ENCODE measurements at regions not wholly inside any gene's neighbourhood (a gene's known extent, or its start where the extent isn't known, plus 50 kb on each side); places are given as distances from the start of the nearest gene placed in this dataset.

GRCh38 chr7:91668217-91668616 lies 212.3 kb downstream of the MTERF1 start:
- DNase-seq (ENCODE audit: extremely low read depth, insufficient read length): no peak
- no peaks in the 10 kb centered on the region for H3K36me3 ChIP-seq (ENCODE audit: control insufficient read depth, insufficient read depth, low read length)
- no peak for TF ChIP-seq CTCF (IDR thresholded peaks at IDR 0.05; ENCODE audit: insufficient read depth, low read length, poor library complexity, severe bottlenecking)

GRCh38 chr7:91671245-91671644 lies 209.3 kb downstream of the MTERF1 start:
- H3K4me3 ChIP-seq (replicated peaks; ENCODE audit: low read depth, low read length): no peak overlapping the region
- H3K36me3 ChIP-seq (ENCODE audit: control insufficient read depth, insufficient read depth, low read length): no peaks in the 10 kb centered on the region
- DNase-seq (ENCODE audit: extremely low read depth, insufficient read length): no peak
- H3K27me3 ChIP-seq (replicated peaks; ENCODE audit: control insufficient read depth, insufficient read depth, low read length): no peaks in the 10 kb centered on the region
- no peak for TF ChIP-seq CTCF (IDR thresholded peaks at IDR 0.05; ENCODE audit: insufficient read depth, low read length, poor library complexity, severe bottlenecking)

More at GRCh38 chr7:91668217-91668616, 212.3 kb downstream of the MTERF1 start:
- H3K4me3 ChIP-seq (replicated peaks; ENCODE audit: low read depth, low read length): no peak overlapping the region
- no peaks in the 10 kb centered on the region for H3K27me3 ChIP-seq (replicated peaks; ENCODE audit: control insufficient read depth, insufficient read depth, low read length)

GRCh38 chr7:91674470-91674869 lies 206.0 kb downstream of the MTERF1 start:
- no peak for DNase-seq (ENCODE audit: extremely low read depth, insufficient read length)
- H3K4me3 ChIP-seq (replicated peaks; ENCODE audit: low read depth, low read length): no peak overlapping the region
- TF ChIP-seq CTCF (IDR thresholded peaks at IDR 0.05; ENCODE audit: insufficient read depth, low read length, poor library complexity, severe bottlenecking): no peak
- H3K27me3 ChIP-seq (replicated peaks; ENCODE audit: control insufficient read depth, insufficient read depth, low read length): no peaks in the 10 kb centered on the region
- H3K36me3 ChIP-seq (ENCODE audit: control insufficient read depth, insufficient read depth, low read length): no peaks in the 10 kb centered on the region

GRCh38 chr7:91681718-91682117 lies 198.8 kb downstream of the MTERF1 start:
- H3K4me3 ChIP-seq (replicated peaks; ENCODE audit: low read depth, low read length): no peak overlapping the region
- no peak for TF ChIP-seq CTCF (IDR thresholded peaks at IDR 0.05; ENCODE audit: insufficient read depth, low read length, poor library complexity, severe bottlenecking)
- no peaks in the 10 kb centered on the region for H3K36me3 ChIP-seq (ENCODE audit: control insufficient read depth, insufficient read depth, low read length)
- H3K27me3 ChIP-seq (replicated peaks; ENCODE audit: control insufficient read depth, insufficient read depth, low read length): no peaks in the 10 kb centered on the region
- no peak for DNase-seq (ENCODE audit: extremely low read depth, insufficient read length)

- no peak for DNase-seq (ENCODE audit: extremely low read depth, insufficient read length)
- H3K27me3 ChIP-seq (replicated peaks; ENCODE audit: control insufficient read depth, insufficient read depth, low read length): no peaks in the 10 kb centered on the region
- no peaks in the 10 kb centered on the region for H3K36me3 ChIP-seq (ENCODE audit: control insufficient read depth, insufficient read depth, low read length)
- H3K4me3 ChIP-seq (replicated peaks; ENCODE audit: low read depth, low read length): no peak overlapping the region
- TF ChIP-seq CTCF (IDR thresholded peaks at IDR 0.05; ENCODE audit: insufficient read depth, low read length, poor library complexity, severe bottlenecking): no peak
These were observed 196.7 kb downstream of the MTERF1 start for GRCh38 chr7:91683823-91684222.

GRCh38 chr7:91685544-91685943 lies 195.0 kb downstream of the MTERF1 start:
- no peak overlapping the region for H3K4me3 ChIP-seq (replicated peaks; ENCODE audit: low read depth, low read length)
- TF ChIP-seq CTCF (IDR thresholded peaks at IDR 0.05; ENCODE audit: insufficient read depth, low read length, poor library complexity, severe bottlenecking): no peak
- DNase-seq (ENCODE audit: extremely low read depth, insufficient read length): no peak
- no peaks in the 10 kb centered on the region for H3K36me3 ChIP-seq (ENCODE audit: control insufficient read depth, insufficient read depth, low read length)
- H3K27me3 ChIP-seq (replicated peaks; ENCODE audit: control insufficient read depth, insufficient read depth, low read length): no peaks in the 10 kb centered on the region
